H1 (cell line): ENCODE measurements at regions not wholly inside any gene's neighbourhood (a gene's known extent, or its start where the extent isn't known, plus 50 kb on each side); places are given as distances from the start of the nearest gene placed in this dataset.

ENCODE experiments used
- CEBPB ChIP-seq: IDR thresholded peaks from 2 replicates; pipeline ENCODE4 v1.6.1; 2012; ENCODE audit warnings: low read depth, low read length
- TF ChIP-seq, protein P1 (sequence below), 3 experiments: IDR thresholded peaks; 1 replicate in 2 of 3; 2 replicates in 1 of 3; pipeline versions ENCODE4 v1.5.1 to v1.6.1; 2011; ENCODE audit warnings: low read length in 3 of 3, mild to moderate bottlenecking in 3 of 3, inconsistent platforms in 2 of 3, low read depth in 1 of 3, moderate library complexity in 1 of 3; ENCODE audit not compliant: insufficient read depth in 1 of 3; ENCODE audit errors: control extremely low read depth in 1 of 3

DNA sequence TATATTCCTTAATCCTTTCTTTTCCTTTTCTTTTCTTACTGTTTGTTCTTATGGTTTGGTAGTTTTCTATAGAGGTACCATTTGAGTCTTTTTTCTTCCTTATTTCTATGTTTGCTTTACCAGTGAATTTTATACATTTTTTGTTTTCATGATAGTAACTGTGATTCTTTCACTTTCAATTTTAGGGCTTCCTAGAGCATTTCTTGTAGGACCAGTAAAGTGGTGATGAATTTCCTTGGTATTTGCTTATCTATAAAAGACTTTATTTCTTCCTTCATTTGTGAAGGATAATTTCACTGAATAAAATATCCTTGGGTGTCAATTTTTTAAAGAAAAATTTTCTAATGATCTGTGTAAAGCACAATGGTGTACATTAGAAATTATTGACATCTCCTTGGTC, 637.4 kb downstream of the CD109 start:
- no peak for TF ChIP-seq CEBPB
- TF ChIP-seq, protein P1, sequence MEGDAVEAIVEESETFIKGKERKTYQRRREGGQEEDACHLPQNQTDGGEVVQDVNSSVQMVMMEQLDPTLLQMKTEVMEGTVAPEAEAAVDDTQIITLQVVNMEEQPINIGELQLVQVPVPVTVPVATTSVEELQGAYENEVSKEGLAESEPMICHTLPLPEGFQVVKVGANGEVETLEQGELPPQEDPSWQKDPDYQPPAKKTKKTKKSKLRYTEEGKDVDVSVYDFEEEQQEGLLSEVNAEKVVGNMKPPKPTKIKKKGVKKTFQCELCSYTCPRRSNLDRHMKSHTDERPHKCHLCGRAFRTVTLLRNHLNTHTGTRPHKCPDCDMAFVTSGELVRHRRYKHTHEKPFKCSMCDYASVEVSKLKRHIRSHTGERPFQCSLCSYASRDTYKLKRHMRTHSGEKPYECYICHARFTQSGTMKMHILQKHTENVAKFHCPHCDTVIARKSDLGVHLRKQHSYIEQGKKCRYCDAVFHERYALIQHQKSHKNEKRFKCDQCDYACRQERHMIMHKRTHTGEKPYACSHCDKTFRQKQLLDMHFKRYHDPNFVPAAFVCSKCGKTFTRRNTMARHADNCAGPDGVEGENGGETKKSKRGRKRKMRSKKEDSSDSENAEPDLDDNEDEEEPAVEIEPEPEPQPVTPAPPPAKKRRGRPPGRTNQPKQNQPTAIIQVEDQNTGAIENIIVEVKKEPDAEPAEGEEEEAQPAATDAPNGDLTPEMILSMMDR (IDR thresholded peaks at IDR 0.05; ENCODE audit: control extremely low read depth in 1 of 3, insufficient read depth in 1 of 3, low read depth in 1 of 3, low read length in 3 of 3): no peak
